HG02884 (cell line): ENCODE measurements at regions not wholly inside any gene's neighbourhood (a gene's known extent, or its start where the extent isn't known, plus 50 kb on each side); places are given as distances from the start of the nearest gene placed in this dataset.

Experiments
- ATAC-seq: cut with Tn5 transposase; IDR thresholded peaks from one replicate; pipeline ENCODE4 v1.9.1; 2021; ENCODE audit warnings: mild to moderate bottlenecking, moderate library complexity; ENCODE audit not compliant: unreplicated experiment

DNA sequence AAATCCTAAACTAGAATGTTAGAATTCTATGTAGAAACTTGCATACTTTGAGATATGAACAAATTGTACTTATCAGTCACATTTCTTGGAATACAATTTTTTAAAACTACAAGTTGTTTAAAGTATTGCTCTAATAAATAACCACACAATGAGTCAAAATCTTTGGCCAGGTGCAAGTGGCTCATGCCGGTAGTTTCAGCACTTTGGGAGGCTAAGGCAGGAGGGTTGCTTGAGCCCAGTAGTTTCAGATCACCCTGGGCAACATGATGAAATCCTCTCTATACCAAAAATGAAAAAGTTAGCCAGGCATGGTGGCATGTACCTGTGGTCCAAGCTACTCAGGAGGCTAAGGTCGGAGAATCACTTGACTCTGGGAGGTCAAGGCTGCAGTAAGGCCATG, 257.8 kb downstream of the COX7C start:
- ATAC-seq = no peak

DNA sequence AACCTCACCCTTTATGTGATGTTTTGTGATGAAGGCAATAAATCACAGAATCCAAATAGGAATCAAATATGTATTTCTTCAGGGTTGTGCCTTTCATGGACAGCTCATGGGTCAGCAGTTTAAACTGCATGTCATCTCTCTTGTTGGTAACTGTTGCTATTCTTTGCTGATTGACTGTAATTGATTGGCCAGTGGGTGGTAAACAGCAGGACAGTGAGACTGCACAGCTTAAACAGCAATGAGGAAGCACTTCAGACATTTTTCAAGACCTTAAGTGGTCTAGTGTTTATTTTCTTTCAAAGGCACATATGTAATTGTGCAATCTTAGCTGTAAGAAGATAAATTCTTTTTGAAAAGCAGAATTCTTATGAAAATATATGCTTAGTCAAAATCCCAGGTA, 260.5 kb downstream of the COX7C start:
- ATAC-seq = no peak

DNA sequence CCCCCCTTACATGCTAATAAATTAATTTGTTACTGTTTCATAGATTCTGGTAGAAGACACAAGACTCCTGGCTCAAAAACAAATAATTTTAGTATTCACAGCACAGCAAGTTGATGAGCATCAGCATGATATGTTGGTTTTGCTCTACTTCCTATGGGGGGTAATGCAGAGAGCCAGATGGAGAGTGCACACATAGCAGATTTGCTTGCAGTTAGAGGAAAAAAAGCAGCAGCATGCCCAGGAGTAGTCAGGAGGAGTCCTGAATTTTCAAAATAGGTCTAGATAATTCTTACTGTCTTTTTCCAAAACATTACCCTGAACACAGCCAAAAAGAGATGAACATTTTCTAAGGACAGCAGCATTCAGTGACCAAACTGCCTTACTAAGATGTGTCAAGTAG, 261.3 kb downstream of the COX7C start:
- ATAC-seq = no peak

DNA sequence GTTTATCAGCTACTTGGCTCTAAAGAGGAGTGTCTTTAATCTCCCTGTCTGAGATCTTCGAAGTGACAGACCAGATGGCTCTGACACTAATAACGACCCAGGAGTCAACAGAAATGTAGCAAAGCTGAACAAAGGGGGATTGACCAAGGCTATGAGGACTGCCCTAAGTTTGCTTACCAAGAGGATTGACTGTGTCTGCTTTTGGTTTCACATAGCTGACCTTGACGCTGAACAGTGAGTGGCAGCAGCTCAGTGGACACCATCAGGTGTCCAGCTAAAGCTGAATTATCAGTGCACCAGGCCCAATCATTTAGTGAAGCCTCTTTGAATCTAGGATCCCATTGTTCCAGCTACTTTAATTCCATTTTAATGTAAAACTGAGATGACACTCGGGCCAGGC, 262.6 kb downstream of the COX7C start:
- no peak for ATAC-seq

DNA sequence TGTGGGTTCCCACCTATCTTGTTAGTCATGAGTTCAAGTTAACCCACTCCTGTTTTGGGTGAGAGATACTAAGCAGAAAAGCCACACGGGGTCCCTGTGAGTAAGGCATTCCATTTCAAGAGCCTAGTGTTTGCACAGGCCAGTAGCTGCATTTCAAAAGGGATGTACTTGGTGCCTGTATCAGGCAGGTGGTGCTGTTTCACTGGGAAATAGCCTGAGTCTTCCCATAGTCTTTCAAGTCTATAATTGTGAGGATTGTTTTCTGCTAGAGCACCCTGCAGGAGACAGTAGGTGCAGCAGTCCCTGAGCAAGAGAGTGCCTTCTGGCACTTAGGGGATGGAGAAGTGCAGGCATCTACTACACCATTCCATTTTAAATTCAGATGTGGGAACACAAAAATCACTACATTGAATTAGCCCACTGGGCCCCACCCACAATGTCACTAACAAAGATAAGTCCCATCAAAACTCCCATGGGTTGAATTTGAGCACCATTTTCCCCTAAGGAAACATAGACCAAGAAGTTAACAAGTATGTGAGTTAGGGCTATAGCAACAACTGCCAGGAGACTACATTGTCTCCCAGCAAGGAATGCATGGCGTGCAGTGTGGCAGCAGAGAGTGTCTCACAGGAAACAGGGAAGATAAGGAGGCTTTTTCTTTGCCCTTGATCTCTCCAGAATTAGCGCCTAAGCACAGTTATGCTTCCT, 263.2 kb downstream of the COX7C start:
- ATAC-seq = peak; percentile 93

DNA sequence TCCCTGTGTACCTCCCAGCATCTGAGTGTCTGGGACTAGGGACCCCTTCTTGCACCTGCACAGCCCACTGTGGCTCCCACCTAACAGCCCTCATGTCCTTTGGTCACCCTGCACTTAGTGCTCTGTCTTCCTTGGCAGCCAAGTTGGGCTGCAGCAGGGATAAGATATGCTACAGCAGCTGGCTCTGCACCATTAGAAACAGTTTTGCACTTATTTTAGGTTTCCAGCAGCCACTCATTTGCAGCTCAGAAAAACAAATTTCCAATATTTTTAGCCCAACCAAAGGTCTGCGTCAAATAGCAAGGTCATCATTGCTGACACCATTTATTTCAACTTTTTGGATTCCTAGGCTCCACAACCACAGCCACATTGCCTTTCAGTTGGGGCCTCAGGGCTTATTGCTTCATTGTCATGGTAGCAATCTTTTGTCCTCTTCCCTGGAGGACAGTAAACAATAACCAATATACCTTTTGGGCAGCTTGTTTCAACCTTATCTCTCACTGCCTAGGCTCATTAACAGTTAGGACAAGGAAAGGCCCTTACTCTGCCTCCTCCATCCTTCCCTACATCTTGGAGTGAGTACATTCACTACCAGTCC, 263.9 kb downstream of the COX7C start:
- no peak for ATAC-seq

DNA sequence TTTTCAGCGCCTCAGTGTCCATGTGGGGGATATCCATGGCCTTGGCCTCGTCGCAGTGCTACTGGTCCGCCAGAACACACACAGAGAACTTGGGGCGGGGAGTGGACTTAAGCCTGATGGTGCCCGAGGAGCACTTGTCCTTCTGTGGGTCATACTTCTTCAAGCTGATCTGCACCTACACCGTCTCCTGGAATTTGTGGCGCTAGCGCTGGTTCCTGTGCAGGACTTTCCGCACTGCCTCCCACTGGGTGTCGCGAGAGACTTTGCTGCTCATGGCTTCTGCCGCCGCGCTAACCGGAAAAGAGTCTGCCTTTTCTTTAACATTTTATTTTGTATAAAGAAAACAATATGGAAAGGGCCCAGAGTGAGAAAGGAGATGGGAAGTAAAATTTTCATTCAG, 266.9 kb downstream of the COX7C start:
- ATAC-seq = no peak

DNA sequence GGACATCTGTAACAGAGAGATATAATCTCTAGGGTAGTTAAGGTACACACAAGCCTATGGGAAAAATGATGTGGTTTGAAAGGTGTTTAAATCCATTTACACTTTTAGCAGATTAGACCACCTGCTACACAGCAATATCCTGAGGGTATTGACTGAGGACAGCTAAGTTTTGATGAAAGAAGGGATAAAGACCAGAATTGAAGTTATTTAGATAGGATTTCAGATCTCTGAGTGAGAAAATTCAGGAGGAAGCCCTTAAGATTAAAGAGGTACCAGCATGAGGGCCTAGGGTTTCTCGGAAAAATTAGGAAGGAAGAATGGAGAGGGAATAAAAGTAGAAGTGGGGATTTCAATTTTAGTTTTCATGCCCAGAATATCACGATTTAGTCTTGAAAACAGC, 267.3 kb downstream of the COX7C start:
- ATAC-seq = no peak

DNA sequence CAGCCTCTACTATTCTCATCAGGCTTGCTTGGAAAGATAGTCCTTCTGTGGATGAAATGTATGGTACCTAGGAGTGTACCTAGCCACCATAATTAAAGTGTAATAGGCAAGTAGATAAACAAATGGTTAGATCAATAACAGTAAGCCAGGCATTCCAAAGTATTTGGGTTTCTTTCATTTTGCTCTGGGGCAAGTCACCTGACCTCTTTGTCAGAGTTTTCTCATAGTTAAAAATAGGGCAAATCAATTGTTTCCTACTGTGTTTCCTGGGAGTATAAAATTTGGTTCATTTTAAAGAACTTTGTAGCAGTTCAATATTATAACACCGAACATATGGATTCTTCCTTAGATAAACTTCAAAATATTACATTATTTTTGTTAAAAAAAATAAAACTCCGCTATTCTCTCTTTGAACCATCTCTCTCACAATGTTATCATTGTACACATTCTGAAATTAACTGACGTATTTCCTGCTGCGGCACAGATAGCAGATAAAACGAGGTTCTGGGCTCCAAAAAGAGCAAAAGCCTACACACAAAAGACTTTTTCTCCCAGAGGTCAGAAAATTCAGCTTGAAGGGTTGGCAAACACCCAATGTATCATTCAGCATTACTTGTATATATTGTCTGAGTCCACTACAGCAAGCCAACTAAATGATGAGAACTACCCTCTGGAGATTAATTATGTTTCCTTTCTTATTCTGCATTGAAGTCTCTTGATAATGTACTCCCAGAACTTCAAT, 267.9 kb downstream of the COX7C start:
- ATAC-seq = no peak

DNA sequence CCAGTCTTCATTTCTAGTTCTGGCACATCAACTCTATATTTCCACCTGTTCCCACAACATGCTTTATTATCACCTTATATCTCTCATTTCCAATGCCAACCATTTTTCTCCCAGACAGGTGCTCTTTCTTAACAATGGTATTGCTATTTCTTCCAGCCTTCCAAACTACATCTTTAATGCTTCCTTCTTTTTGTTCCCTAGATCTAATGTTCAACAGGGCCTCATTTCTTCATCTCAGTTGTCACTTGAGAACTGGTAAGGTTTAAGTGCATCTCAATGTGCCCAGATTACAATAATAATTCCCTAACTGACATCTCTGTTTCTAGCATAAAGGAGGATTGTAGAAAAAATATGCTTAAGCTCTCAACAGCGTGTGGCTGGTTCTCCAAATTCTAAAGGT, 272.6 kb downstream of the COX7C start:
- ATAC-seq = no peak

DNA sequence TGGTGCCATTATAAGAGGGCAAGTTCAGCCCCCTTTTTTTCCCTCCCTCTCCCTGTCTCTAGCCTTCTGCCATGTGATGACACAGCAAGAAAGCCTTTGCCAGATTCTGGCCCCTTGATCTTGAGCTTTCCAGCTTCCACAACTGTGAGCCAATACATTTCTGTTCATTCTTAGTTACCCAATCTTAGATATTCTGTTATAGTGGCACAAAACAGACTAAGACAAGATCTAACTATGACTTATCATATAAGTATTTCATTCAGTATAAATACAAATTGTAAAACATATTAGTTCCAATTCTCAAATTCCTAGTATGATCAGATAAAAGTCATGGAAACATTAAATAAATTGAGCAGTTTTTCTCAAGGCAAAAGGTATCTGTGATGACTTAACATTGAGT, 276.3 kb downstream of the COX7C start:
- ATAC-seq = no peak

DNA sequence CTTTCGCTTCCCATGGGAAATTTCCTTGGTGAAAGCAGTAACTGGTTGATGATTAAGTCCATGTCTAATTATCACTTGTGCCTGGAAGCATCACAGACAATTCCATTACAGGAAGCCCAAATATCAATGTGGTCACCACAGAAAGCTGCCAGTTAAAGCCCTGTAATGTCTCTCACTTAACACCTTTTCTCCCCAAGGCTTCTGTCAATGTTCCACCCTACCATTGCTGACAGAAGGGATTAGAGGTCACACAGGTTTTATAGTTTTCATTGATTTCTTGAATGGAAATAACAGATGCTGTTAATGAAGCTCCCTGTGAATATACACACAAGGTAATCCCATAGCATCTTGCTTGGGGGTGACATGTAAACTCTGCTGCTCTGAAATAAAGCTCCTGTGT, 279.2 kb downstream of the COX7C start:
- ATAC-seq = no peak

DNA sequence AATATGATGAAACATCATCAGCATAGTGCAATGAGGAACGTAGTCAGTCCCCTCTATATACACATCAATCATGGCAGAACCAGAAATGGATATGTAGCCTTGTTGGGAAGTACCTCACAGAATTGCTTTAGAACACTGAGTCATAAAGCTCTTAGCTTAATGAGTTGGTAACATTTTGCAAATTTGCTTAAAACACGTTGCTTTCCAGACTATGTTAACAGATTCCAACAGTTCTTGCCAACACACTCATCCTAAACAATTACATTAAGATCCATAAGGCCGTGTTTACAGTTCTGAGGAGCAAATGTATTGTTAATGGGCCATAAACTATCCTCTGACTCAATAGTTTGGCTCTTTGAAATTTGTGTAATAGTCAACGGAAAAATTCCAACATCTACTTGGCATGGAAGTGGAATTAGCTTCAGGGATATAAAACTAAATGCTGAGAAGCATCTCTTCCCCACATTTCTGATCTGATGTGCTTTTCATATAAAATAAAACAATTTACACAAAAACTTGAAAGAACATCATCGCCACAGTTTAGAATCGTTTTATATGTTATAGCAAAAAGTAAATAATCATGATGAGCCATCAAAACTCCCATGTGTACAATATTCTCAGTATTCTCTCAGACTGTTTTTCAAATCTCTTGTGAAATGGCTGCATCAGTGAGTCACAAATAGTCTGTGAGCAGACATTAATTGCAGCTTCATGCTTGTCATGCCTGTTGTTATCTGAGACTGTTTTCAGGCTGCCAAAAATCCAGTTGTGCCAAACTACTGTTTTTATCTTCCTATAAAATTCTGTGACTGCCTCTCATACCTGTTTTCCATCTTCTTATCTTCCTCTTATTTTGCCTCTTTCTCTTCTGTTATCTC, 291.9 kb downstream of the COX7C start:
- ATAC-seq = no peak

DNA sequence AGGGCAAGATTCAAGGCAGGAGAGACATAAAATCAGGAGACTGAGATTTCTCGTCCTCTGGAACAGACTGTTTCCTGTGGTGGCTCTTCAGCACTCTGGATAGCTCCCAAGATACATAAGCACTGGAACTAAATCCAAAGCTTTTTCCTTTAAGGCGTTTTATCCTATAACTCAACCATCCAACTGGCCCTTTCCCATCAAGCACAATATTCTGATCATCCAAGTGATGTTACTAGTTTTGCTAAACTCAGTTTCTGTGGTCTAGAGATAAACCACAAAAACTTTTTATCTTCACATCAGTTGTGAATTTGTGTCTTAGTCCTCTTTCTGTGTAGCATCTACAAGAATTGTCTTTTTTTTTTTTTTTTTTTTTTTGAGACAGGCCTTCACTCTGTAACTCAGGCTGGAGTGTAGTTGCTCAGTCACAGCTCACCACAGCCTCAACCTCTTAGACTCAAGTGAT, 299.4 kb downstream of the COX7C start:
- no peak for ATAC-seq

DNA sequence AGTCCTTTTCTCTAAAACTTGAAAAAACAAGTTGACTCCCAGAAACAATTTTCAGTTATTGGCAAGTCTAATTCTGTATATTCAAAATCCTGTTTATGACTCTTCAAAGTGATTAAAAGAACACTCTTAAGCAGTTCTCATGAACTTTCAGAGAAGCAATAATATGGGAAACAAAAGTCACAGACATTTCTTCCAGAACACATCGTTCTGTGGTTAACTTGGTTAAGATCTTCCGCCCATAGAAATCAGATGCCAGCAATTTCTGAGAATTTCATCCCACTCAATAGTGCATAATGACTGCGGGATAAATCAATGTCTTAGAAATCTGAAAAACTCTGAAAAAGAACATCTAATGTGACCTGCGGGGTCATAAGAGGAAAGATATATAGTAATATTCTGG, 300.5 kb downstream of the COX7C start:
- ATAC-seq = no peak

DNA sequence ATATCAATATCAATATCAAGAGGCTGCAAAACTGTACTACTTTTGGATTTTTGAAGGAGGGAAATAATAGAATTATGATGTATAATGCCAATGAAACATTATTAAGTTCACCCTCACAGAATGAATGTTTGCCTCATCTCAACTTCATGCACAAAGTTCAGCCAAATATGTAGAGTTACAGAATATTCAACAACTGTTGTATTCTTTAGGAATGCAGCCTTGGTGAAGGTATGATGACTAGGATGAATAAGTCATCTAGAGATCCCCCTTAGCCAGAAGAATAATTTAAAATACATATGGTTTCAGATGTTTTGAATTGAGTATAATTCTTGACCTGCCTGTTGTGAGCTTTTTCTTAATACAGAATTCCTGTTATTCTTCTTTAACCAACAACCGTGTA, 308.3 kb downstream of the COX7C start:
- ATAC-seq = no peak

DNA sequence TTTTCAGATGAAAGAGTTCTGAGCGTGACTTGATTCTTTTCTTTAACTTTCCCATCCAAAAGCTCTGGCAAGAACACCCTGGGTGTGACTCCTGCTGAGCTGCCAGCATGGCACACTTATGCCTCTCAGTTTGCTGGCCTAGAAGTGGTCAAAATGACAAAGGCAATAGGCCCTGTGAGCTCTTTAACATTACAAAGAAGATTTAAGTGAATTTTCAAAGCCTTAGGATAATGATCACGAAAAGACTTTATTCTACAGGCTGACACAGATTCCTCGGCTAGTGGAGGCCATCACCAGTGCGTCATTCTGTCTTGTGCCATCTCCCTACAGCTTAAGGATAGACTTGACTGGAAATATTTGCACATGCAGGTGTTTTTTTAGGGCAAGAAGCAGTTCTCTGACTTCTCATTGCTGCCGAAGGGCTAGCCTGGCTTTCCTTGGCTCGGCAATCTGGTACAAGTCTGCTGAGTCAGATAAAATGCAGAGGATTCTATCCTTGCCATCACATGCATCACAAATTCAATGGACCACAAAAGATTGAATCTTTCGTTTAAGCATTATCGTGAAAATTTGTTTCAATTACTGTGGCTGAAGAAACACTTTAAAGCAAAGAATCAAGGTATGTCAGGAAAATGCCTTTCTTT, 311.5 kb downstream of the COX7C start:
- ATAC-seq = no peak

DNA sequence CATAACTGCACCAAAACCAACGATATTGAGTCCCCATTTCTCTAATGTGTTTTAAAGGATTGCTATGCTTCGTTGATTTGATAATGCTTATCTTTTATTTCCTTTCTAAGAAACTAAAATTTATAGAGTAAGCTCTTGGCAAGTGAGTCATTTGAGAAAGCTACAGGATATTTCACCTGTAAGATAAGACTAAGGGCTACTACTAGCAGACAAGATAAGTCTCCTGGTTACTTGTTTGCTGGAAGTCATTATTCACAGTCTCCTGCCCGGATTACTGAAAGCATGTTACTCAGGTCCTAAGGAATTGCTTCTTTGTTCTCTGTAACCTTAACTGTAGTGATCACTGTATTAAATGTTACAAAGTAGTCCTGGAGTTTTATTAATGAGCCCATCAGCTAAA, 315.9 kb upstream of the RASA1 start:
- no peak for ATAC-seq

DNA sequence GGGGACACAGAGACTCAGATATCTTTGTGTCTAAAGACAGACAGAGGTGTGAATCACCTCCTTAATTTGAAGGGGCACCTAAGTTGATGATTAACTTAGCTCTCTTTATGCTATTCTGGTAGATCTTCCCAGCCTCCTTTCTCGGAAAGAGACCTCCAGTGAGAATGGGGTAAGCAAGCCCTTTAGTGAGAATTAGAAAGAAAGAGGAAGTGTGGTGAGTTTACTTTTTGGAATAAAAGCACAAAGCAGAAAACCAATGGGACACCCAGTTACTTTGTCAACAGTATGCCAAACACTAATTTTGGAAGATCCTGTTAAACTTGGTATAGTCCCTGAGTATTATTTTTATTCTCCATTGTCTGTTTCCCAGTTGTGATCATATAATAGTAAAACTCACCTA, 302.8 kb upstream of the RASA1 start:
- ATAC-seq = no peak

DNA sequence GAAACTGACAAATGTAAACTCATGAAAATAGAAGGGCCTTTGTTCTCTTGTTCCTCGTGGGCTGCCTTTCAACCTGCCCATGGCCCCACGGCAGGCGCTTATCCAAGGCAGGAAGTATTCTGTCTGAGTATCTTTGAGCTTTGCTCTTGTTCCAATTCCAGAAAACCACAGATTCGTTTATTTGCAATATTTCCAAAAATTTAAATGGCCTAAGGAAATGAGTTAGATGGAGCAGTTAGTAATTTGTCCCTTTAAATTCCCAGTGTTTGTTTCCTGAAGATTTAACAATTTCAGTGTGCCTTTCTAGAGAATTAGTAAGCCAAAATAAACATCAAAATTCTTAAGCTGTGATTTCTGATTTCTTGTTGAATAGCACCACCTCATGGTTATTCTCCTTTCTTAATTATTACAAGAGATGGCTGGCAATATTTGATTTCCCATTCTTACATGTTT, 299.4 kb upstream of the RASA1 start:
- ATAC-seq = no peak

DNA sequence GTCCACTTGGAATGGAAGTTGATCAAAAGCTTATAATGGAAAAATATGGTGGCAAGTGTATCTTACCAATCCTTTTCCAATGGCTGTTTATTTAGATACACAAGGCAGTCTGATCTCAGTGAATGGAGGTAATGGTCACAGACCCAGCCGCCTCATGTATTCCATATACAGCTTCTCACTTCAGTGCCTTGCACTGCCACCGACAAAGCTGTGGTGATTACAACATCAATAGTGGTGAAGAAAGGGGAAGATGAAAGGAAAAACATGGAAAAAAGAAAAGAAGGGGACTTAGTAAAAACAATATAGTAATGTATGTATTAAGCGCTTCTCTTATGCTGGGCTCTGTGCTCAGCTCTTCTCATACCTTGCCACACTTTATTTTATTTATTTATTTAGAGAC, 297.3 kb upstream of the RASA1 start:
- no peak for ATAC-seq
